Activated T-cell treated with anti-CD3 and anti-CD28 coated beads, Interleukin-2, amount 50 U/mL, for 4 hours (primary cell): ENCODE measurements at regions not wholly inside any gene's neighbourhood (a gene's known extent, or its start where the extent isn't known, plus 50 kb on each side); places are given as distances from the start of the nearest gene placed in this dataset.

ENCODE experiments used
- ATAC-seq, 2 donors: fragments of 200-7000 bp; cut with Tn5 transposase; one replicate each; pipeline ENCODE4 v1.10.0; 2021
- DNase-seq: peaks from one replicate; pipeline ENCODE4 v3.0.0-alpha.2; 2020
- H3K27me3 Mint-ChIP-seq: one replicate; pipeline ENCODE4 v1.8.0; 2021; ENCODE audit warnings: low read depth, mixed read lengths
- H3K36me3 Mint-ChIP-seq: one replicate; pipeline ENCODE4 v1.8.0; 2022; ENCODE audit warnings: mixed read lengths; ENCODE audit not compliant: insufficient read depth
- H3K4me1 Mint-ChIP-seq: one replicate; pipeline ENCODE4 v1.8.0; 2021; ENCODE audit warnings: low read depth, mixed read lengths
- H3K4me3 Mint-ChIP-seq: one replicate; pipeline ENCODE4 v1.8.0; 2021; ENCODE audit warnings: mild to moderate bottlenecking, moderate library complexity, mixed read lengths
- H3K9me3 Mint-ChIP-seq: one replicate; pipeline ENCODE4 v1.8.0; 2021; ENCODE audit warnings: mixed read lengths

DNA sequence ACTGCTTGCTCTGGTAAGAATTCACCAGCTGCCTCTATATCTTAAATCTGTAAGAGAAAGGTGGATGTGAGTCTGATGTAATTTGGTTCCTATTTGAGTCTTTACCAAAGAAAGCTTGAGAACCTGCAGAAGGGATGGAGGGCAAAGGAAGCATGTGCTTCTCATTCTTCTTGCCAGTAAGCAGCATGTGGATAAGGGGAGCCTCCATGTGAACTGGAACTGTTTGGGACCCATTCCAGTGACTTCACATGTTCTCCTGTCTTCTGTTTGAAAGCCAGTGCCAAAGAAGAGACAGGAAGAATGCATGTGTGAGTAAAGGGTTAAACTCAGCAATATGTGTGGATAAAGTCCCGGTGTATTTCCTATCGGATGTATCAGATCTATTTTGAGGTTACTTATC, 119.6 kb upstream of the ADGRL2 start:
- ATAC-seq: no peak
- H3K9me3 Mint-ChIP-seq: peaks cover 15% of the 10 kb centered on the region
- no peak for DNase-seq
- H3K27me3 Mint-ChIP-seq: no peaks in the 10 kb centered on the region
- H3K4me1 Mint-ChIP-seq: no peaks in the 10 kb centered on the region
- H3K4me3 Mint-ChIP-seq: no peak overlapping the region
- no peaks in the 10 kb centered on the region for H3K36me3 Mint-ChIP-seq

DNA sequence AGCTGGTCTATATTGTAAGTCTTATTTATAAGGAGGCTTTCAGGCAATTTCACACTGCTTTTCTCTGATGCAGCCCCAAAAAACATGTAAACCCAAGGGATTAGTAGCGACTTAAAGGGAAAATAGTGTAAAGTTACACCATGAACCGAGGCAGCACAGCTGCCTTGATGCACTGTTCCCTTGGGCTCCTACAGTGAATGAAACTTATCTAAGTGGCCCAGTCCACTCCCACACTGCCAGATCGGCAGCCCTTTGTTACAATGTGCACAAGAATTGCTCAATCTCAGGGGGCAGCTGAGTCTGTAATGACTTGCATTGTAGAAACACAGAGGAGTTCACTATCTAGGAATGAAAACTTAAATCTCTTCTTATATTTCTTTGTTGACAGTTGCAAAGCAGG, 120.8 kb upstream of the ADGRL2 start:
- H3K36me3 Mint-ChIP-seq: no peaks in the 10 kb centered on the region
- H3K4me1 Mint-ChIP-seq: no peaks in the 10 kb centered on the region
- DNase-seq (no peak), ATAC-seq (no peak)
- no peak overlapping the region for H3K4me3 Mint-ChIP-seq
- no peaks in the 10 kb centered on the region for H3K27me3 Mint-ChIP-seq
- H3K9me3 Mint-ChIP-seq: peaks cover 12% of the 10 kb centered on the region

DNA sequence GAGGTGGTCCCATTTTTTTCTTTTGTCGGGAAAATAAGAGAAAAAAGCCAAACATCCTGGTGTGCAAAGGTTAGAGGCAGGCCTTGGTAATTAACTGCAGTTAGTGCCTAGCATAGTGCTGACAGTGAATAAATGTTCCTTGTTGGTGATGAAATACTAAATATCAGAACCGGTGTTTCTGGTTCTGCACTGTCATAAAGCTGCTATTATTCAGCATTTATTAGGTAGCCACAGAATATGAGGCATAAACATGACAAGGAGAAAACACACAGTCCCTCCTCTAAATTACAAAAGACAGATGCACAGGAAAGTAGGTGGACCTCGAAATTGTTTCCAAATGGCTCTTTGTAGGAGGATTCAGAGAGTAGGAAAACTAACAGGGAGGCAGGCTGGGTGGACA, 122.0 kb upstream of the ADGRL2 start:
- H3K4me3 Mint-ChIP-seq: no peak overlapping the region
- no peaks in the 10 kb centered on the region for H3K27me3 Mint-ChIP-seq
- ATAC-seq (no peak), DNase-seq (no peak)
- H3K36me3 Mint-ChIP-seq: no peaks in the 10 kb centered on the region
- H3K4me1 Mint-ChIP-seq: no peaks in the 10 kb centered on the region
- H3K9me3 Mint-ChIP-seq: peaks cover 3% of the 10 kb centered on the region

DNA sequence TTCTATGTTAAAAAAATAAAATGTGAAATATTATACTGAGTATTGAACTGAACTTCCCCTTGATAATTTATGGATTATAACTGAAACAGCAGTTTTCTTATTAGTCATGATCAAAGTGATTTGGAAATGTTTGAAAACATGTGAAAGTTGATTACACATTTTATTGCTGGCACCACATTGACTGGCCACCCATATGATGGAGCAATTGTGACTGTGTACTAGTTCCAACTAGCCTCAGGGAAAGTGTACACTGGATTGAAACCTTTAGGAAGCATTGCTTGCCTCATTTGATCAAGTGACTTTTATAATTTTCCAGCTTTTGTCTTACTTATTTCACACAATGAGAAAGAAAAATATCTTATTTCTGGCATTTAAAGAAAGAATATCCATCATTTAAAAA, 128.0 kb upstream of the ADGRL2 start:
- H3K4me3 Mint-ChIP-seq: no peak overlapping the region
- ATAC-seq: no peak
- H3K4me1 Mint-ChIP-seq: no peaks in the 10 kb centered on the region
- peaks cover 3% of the 10 kb centered on the region for H3K9me3 Mint-ChIP-seq
- H3K36me3 Mint-ChIP-seq: no peaks in the 10 kb centered on the region
- no peaks in the 10 kb centered on the region for H3K27me3 Mint-ChIP-seq
- no peak for DNase-seq

DNA sequence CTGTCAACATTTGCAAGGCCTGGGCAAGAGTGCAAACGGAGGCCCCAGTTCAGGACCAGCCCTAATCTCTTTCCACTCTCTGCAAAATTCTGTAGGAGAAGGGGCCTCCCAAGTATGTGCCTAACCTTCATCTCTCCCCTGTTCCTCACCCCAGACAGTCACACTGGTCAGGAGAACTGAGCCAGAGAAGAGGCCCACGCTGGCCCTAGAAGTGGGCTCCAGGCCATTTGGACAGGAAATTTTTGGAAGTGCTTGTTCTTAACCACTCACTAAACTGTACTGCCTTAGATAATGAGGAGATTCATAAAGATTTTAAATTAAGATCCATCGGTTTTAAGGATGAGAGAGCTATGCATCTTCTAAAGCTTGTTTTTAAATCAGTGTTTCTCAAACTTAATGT, 129.7 kb upstream of the ADGRL2 start:
- H3K27me3 Mint-ChIP-seq: no peaks in the 10 kb centered on the region
- no peaks in the 10 kb centered on the region for H3K36me3 Mint-ChIP-seq
- H3K4me3 Mint-ChIP-seq: no peak overlapping the region
- no peaks in the 10 kb centered on the region for H3K9me3 Mint-ChIP-seq
- ATAC-seq (no peak), DNase-seq (no peak)
- no peaks in the 10 kb centered on the region for H3K4me1 Mint-ChIP-seq

DNA sequence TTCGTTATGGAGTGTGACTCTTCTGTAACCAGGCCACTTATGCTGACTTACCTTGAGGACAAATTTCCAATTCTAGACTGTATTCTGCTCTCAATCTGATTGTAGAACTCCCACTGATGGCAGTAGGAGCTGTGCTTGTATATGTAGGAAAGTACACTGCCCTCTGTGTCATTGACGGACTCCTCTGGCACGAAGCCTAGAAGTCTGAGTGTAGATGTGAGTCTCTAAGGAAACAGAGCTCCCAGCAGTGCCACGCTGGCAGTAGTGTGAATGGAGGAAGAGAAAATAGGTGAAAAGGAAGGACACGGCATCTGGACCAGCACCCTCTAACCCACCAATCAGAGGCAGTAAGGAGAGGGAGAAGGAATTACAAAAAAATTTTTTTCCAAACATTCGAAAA, 130.4 kb upstream of the ADGRL2 start:
- DNase-seq (no peak), ATAC-seq (no peak)
- Mint-ChIP-seq H3K4me3 (no peak overlapping the region), H3K36me3 (no peaks in the 10 kb centered on the region), H3K27me3 (no peaks in the 10 kb centered on the region), H3K9me3 (no peaks in the 10 kb centered on the region), H3K4me1 (no peaks in the 10 kb centered on the region)

DNA sequence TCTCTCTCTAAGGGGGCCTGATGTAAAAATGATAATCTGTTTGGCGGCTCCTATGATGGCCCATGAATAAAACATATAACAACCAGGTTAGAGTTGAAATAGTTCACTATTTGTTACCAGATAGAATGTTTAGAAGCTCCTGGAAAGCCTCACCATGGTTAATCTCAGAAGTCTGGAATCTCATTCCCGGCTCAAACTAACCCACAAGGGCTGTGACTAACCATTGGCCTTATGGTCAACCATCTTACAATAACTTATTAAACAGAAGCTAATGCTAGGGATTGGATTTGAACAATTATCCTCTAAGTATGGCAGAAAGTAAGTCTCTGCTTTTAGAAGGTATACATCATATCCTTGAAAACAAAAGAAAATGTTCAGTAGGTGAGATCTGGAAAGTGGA, 134.1 kb upstream of the ADGRL2 start:
- no peaks in the 10 kb centered on the region for H3K27me3 Mint-ChIP-seq
- ATAC-seq (no peak), DNase-seq (no peak)
- no peaks in the 10 kb centered on the region for H3K36me3 Mint-ChIP-seq
- no peaks in the 10 kb centered on the region for H3K4me1 Mint-ChIP-seq
- H3K4me3 Mint-ChIP-seq: no peak overlapping the region
- H3K9me3 Mint-ChIP-seq: no peaks in the 10 kb centered on the region

DNA sequence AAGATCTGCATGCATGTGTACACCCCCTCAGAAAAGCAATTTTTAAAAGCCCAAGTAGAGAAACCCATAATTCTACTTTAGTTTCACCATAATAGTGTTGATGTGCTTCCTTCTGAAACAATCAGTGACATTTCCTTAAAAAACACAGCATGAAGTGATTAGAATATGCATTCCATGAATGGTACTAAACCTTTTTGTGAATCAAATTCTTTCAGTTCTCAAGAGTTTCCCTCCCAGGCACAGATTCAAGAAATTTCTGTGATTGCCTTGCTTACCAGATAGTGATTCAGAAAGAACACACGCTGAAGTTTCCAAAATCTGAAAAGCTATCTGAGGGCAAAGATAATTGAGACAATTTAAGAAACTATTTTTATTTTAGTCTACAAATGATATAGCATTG, 136.4 kb upstream of the ADGRL2 start:
- Mint-ChIP-seq H3K36me3 (no peaks in the 10 kb centered on the region), H3K9me3 (no peaks in the 10 kb centered on the region), H3K27me3 (no peaks in the 10 kb centered on the region), H3K4me1 (no peaks in the 10 kb centered on the region), H3K4me3 (no peak overlapping the region)
- no peak for DNase-seq
- no peak for ATAC-seq

DNA sequence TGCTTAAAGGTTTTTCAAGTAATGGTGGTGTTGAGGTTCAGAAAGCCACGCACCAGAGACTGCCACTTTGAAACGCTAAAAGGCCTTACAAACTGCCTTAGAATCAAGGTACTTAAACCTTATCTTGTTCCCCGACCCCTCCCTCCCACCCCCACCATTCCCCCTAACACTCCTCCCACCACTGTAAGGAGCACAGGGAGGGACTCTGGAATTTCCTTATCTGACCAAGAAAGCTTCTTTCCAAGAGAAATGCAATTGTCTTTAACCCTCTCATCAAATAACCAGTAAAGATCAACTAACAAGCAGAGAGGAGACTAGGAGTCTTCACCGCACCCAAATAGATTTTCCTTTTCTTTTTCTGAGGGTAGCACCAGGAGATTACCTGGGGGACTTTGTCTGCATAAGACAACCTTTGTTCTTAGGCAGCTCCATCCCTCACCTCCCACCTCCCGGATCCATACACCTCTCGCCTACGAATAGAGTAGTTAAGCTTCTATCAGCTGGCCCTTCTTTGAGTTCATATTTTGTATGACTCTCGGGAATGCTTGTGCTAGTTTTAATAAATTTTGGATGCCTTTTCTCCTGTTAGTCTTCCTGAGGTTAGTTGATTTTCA, 137.7 kb upstream of the ADGRL2 start:
- Mint-ChIP-seq H3K36me3 (no peaks in the 10 kb centered on the region), H3K4me1 (no peaks in the 10 kb centered on the region), H3K27me3 (no peaks in the 10 kb centered on the region), H3K9me3 (no peaks in the 10 kb centered on the region), H3K4me3 (no peak overlapping the region)
- DNase-seq (no peak), ATAC-seq (no peak)

DNA sequence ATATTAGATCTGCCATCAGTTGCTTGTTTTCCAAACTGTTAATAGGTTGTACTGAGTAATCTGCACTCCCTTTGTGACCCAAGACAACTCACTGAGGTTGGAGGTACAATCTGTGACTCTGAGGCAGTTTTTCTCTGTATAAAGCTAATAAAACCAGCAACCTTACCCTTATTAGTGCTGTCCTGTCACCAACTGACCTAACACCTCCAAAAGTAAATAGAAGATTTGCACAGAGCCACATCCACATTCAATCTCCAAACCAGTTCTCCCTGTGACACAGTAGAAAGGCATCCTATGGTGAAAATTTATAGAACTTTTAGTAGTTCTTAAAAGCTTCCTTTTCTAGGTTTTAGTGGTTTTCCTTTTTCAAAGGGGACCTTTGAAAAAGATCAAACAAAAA, 140.4 kb upstream of the ADGRL2 start:
- Mint-ChIP-seq H3K4me3 (no peak overlapping the region), H3K27me3 (no peaks in the 10 kb centered on the region), H3K36me3 (no peaks in the 10 kb centered on the region), H3K4me1 (no peaks in the 10 kb centered on the region), H3K9me3 (peaks cover 4% of the 10 kb centered on the region)
- ATAC-seq (no peak), DNase-seq (no peak)

DNA sequence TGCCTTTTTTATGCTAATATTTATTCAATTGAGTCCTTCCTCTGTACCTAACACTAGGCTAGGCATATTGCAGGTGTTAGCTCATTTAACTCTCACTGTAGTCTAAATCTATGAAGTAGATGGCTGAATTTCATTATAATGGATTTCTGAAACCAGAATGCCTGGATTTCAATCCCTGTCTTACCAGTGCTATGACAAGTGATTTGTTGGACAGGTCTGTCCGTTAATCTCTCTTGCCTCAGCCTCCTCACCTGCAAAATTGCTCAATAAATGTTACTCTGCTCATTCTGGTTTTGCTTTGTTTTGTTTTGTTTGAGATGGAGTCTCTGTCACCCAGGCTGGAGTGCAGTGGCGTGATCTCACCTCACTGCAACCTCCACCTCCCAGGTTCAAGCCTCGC, 146.1 kb upstream of the ADGRL2 start:
- Mint-ChIP-seq H3K4me1 (no peaks in the 10 kb centered on the region), H3K9me3 (peaks cover 4% of the 10 kb centered on the region), H3K27me3 (no peaks in the 10 kb centered on the region), H3K4me3 (no peak overlapping the region), H3K36me3 (no peaks in the 10 kb centered on the region)
- ATAC-seq: no peak
- no peak for DNase-seq

DNA sequence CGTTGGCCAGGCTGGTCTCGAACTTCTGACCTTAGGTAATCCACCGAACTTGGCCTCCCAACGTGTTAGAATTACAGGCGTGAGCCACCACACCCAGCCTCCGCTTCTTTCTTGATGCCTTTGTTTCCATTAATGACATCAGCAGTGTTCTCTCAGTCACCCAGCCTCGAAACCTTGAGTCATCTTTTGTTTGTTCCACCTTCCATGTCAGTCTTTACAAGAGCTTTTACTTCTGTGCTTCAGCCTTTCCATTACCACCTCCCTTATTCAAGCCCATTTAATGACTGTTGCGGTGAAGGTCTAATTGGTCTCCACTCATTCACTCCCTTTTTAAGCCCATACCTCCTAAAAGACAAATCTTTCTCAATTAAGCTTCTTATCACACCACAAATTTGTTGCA, 146.6 kb upstream of the ADGRL2 start:
- no peaks in the 10 kb centered on the region for H3K4me1 Mint-ChIP-seq
- no peak for DNase-seq
- H3K27me3 Mint-ChIP-seq: no peaks in the 10 kb centered on the region
- H3K4me3 Mint-ChIP-seq: no peak overlapping the region
- no peak for ATAC-seq
- H3K36me3 Mint-ChIP-seq: no peaks in the 10 kb centered on the region
- peaks cover 4% of the 10 kb centered on the region for H3K9me3 Mint-ChIP-seq

DNA sequence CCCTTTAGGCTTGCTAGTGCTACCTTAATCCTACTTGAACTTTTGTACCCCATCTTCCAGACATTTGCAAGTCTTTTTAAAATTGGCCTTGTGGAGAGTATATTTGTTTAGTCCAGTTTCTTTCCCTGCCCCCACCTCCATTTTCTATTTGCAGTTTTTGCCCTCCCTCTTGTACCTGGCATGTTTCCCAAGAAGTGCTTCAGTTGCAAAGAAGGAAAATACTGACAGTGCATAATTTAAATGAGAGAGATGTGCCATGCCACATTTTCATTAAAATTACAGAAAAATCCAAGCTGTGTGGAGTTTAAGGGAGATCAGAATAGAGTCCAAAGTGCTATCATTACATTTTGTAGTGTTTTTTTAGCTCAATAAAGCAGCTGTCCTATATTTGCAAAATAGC, 150.0 kb upstream of the ADGRL2 start:
- Mint-ChIP-seq H3K36me3 (no peaks in the 10 kb centered on the region), H3K4me1 (no peaks in the 10 kb centered on the region), H3K4me3 (no peak overlapping the region), H3K27me3 (no peaks in the 10 kb centered on the region), H3K9me3 (peaks cover 4% of the 10 kb centered on the region)
- no peak for DNase-seq
- ATAC-seq: no peak

DNA sequence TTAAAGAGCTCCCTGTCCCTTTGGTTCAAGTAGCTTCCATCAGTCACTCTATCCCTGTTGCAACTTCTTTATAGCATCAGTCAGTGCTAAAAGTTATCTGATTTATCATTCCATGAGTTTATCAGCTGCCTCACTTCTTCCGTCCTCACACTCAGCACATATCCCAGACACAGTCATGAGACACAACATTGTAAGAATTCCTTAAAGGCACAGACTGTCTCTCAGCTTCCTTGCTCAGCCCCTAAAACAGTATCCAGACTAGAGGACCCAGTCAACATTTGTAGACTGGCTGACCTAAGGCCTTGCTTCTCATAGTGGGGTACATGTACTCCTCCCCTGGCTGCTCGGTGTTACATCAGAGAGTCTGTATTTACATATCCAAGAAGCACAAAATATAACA, 164.9 kb upstream of the ADGRL2 start:
- DNase-seq (no peak), ATAC-seq (no peak)
- no peak overlapping the region for H3K4me3 Mint-ChIP-seq
- H3K9me3 Mint-ChIP-seq: peaks cover 11% of the 10 kb centered on the region
- H3K36me3 Mint-ChIP-seq: no peaks in the 10 kb centered on the region
- no peaks in the 10 kb centered on the region for H3K27me3 Mint-ChIP-seq
- H3K4me1 Mint-ChIP-seq: no peaks in the 10 kb centered on the region

DNA sequence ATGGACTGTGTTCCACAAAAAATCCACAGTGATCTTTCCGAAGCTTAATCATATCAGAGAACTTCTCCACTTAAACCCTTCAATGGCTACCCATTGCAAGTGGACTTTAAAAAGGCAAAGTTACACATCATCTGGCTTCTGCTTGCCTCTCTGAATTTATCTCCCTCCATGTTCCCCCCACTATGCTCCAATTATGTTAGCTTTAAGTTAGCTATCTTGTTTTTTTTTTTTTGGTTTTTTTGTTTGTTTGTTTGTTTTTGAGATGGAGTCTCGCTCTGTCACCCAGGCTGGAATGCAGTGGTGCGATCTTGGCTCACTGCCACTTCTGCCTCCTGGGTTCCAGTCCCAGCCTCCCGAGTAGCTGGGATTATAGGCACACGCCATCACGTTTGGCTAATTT, 166.4 kb upstream of the ADGRL2 start:
- no peak overlapping the region for H3K4me3 Mint-ChIP-seq
- no peaks in the 10 kb centered on the region for H3K4me1 Mint-ChIP-seq
- H3K27me3 Mint-ChIP-seq: no peaks in the 10 kb centered on the region
- no peak for DNase-seq
- H3K36me3 Mint-ChIP-seq: no peaks in the 10 kb centered on the region
- H3K9me3 Mint-ChIP-seq: peaks cover 10% of the 10 kb centered on the region
- no peak for ATAC-seq

DNA sequence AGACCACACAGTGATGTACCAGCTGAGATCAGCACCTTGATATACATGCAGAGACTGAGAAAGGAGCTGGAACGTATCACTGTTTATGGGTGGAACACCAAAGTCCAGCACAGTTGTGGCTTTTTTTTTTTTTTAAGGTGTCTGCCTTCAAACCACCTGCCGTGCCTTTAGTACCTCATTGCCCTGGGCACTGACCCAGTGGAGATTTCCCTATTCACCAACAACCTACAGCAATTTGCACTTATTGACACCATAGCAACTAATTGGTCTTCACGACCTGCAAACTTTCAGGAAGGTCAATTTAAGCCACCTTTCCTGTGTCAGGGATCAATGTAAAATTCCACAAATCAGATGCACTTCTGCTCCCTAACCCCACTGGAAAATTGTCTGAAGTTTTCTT, 181.6 kb upstream of the ADGRL2 start:
- H3K9me3 Mint-ChIP-seq: peaks cover 6% of the 10 kb centered on the region
- H3K4me3 Mint-ChIP-seq: no peak overlapping the region

More for the DNA sequence above, 181.6 kb upstream of the ADGRL2 start:
- ATAC-seq: no peak
- no peak for DNase-seq
- Mint-ChIP-seq H3K4me1 (no peaks in the 10 kb centered on the region), H3K36me3 (peaks cover 2% of the 10 kb centered on the region), H3K27me3 (no peaks in the 10 kb centered on the region)
